ENCODE measurements at regions not wholly inside any gene's neighbourhood (a gene's known extent, or its start where the extent isn't known, plus 50 kb on each side); places are given as distances from the start of the nearest gene placed in this dataset.

GRCh38 chr13:110773480-110773879 is 60.0 kb downstream of the ING1 start:
- intact Hi-C loops (cut with DNase I; ENCODE audit: low total_unique reads) (no loop called here), in situ Hi-C loops (cut with MboI; ENCODE audit: low sequenced_read_pairs in 4 of 4) (no loop called here)
- ATAC-seq = no peak
- DNase-seq = no peak
- H3K4me3 ChIP-seq = no peak overlapping the region
- H3K9me3 ChIP-seq = no peaks in the 10 kb centered on the region
- H3K27ac ChIP-seq = no peak overlapping the region
- H3K36me3 ChIP-seq = no peaks in the 10 kb centered on the region
- TF ChIP-seq POLR2A (IDR thresholded peaks at IDR 0.05) = no peak
- TF ChIP-seq, protein P1, sequence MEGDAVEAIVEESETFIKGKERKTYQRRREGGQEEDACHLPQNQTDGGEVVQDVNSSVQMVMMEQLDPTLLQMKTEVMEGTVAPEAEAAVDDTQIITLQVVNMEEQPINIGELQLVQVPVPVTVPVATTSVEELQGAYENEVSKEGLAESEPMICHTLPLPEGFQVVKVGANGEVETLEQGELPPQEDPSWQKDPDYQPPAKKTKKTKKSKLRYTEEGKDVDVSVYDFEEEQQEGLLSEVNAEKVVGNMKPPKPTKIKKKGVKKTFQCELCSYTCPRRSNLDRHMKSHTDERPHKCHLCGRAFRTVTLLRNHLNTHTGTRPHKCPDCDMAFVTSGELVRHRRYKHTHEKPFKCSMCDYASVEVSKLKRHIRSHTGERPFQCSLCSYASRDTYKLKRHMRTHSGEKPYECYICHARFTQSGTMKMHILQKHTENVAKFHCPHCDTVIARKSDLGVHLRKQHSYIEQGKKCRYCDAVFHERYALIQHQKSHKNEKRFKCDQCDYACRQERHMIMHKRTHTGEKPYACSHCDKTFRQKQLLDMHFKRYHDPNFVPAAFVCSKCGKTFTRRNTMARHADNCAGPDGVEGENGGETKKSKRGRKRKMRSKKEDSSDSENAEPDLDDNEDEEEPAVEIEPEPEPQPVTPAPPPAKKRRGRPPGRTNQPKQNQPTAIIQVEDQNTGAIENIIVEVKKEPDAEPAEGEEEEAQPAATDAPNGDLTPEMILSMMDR (IDR thresholded peaks at IDR 0.05 in 4 of 5, conservative IDR thresholded peaks at IDR 0.05 in 1 of 5) = no peak
- H3K27me3 ChIP-seq = no peaks in the 10 kb centered on the region
- H3K4me1 ChIP-seq = no peaks in the 10 kb centered on the region

DNA sequence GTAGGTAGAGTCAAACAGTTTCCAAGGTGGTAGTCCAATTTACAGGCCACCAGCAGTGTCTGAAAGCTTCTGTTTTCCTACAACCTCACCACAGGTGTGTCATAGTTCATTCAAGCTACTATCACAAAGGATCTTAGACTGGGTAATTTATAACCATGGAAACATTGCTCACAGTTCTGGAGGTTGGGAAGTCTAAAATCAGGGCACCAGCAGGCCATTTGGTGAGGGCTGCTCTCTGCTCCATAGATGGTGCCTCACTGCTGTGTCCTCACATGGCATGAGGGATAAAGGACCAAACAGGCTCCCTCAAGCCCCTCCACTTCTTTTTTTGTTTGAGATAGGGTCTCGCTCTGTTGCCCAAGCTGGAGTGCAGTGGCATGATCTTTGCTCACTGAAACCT is 60.6 kb downstream of the ING1 start:
- Histone ChIP-seq H3K36me3 (no peaks in the 10 kb centered on the region), H3K27me3 (no peaks in the 10 kb centered on the region), H3K9me3 (no peaks in the 10 kb centered on the region), H3K4me3 (no peak overlapping the region), H3K4me1 (no peaks in the 10 kb centered on the region), H3K27ac (no peak overlapping the region)
- TF ChIP-seq POLR2A (IDR thresholded peaks at IDR 0.05) = no peak
- TF ChIP-seq, protein P1 (IDR thresholded peaks at IDR 0.05 in 4 of 5, conservative IDR thresholded peaks at IDR 0.05 in 1 of 5) = no peak
- in situ Hi-C loops (cut with MboI; ENCODE audit: low sequenced_read_pairs in 4 of 4) = no loop called here
- DNase-seq = no peak
- intact Hi-C loops (cut with DNase I; ENCODE audit: low total_unique reads) = no loop called here
- no peak for ATAC-seq

DNA sequence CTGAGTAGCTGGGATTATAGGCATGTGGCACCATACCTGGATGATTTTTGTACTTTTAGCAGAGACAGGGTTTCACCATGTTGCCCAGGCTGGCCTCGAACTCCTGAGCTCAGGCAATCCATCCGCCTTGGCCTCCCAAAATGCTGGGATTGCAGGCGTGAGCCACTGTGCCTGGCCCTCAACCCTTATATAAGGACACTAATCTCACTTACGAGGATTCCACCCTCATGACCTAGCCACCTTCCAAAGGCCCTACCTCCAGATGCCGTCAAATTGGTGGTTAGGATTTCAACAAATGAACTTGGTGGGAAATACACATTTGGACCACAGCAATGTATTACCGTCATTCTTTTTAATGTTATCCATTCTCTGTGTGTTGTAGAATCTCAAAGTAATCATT is 61.0 kb downstream of the ING1 start:
- no peaks in the 10 kb centered on the region for H3K36me3 ChIP-seq
- H3K4me3 ChIP-seq = no peak overlapping the region
- DNase-seq = no peak
- H3K27ac ChIP-seq = no peak overlapping the region
- in situ Hi-C loops (cut with MboI; ENCODE audit: low sequenced_read_pairs in 4 of 4) = no loop called here
- no peaks in the 10 kb centered on the region for H3K9me3 ChIP-seq
- intact Hi-C loops (cut with DNase I; ENCODE audit: low total_unique reads) = no loop called here
- no peak for TF ChIP-seq POLR2A (IDR thresholded peaks at IDR 0.05)
- ATAC-seq = no peak
- H3K4me1 ChIP-seq = no peaks in the 10 kb centered on the region
- no peaks in the 10 kb centered on the region for H3K27me3 ChIP-seq

- no peak overlapping the region for H3K27ac ChIP-seq
- no peaks in the 10 kb centered on the region for H3K36me3 ChIP-seq
- no peak overlapping the region for H3K4me3 ChIP-seq
- ATAC-seq (no peak), DNase-seq (no peak)
- H3K9me3 ChIP-seq = no peaks in the 10 kb centered on the region
- intact Hi-C loops (cut with DNase I; ENCODE audit: low total_unique reads) = no loop called here
- H3K27me3 ChIP-seq = no peaks in the 10 kb centered on the region
- in situ Hi-C loops (cut with MboI; ENCODE audit: low sequenced_read_pairs in 4 of 4) = no loop called here
- no peaks in the 10 kb centered on the region for H3K4me1 ChIP-seq
- TF ChIP-seq, protein P1 (IDR thresholded peaks at IDR 0.05 in 4 of 5, conservative IDR thresholded peaks at IDR 0.05 in 1 of 5) = no peak
- no peak for TF ChIP-seq POLR2A (IDR thresholded peaks at IDR 0.05)
These were observed 62.1 kb downstream of the ING1 start for GRCh38 chr13:110775576-110775975.

DNA sequence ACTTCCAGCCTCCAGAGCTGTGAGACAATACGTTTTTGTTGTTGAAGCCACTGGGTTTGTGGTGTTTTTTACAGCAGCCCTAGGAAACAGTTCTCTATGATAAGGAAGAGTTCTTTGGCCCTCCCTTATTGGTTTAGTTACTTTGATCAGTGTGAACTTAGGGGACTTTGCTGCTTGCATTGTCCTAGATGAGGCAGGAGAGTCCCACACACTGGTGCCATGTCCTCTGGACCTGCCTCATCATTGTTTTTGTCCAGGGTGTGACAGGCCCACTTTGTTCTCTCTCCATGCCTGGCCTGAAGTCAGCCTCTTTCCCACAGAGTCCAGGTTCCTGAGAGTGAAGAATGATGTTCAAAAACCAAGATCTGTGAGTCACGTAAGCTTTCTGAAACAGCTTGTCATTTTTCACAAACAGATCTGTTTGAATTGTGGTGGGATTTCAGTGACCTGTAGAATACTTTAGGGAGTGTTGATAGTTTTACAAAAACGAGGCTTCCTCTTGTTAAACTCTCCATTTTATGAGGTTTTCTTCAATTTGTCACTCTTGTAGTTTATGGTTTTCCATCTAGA is 63.8 kb downstream of the ING1 start:
- in situ Hi-C loops (cut with MboI; ENCODE audit: low sequenced_read_pairs in 4 of 4) (no loop called here), intact Hi-C loops (cut with DNase I; ENCODE audit: low total_unique reads) (no loop called here)
- ATAC-seq (no peak), DNase-seq (no peak)
- Histone ChIP-seq H3K9me3 (no peaks in the 10 kb centered on the region), H3K4me1 (no peaks in the 10 kb centered on the region), H3K27me3 (no peaks in the 10 kb centered on the region), H3K27ac (no peak overlapping the region), H3K4me3 (no peak overlapping the region), H3K36me3 (no peaks in the 10 kb centered on the region)
- TF ChIP-seq, protein P1 (IDR thresholded peaks at IDR 0.05 in 4 of 5, conservative IDR thresholded peaks at IDR 0.05 in 1 of 5) = no peak
- no peak for TF ChIP-seq POLR2A (IDR thresholded peaks at IDR 0.05)

Measured in gastrocnemius medialis (tissue), 4 donors.